ENCODE measurements at regions not wholly inside any gene's neighbourhood (a gene's known extent, or its start where the extent isn't known, plus 50 kb on each side); places are given as distances from the start of the nearest gene placed in this dataset.

GRCh38 chr3:106421426-106421825 is 552.6 kb upstream of the CBLB start:
- no peaks in the 10 kb centered on the region for H3K27me3 ChIP-seq (ENCODE audit: insufficient read depth, poor library complexity, severe bottlenecking)
- H3K4me3 ChIP-seq (replicated peaks; ENCODE audit: insufficient read depth, low read length) = no peak overlapping the region
- DNase-seq (ENCODE audit: low read depth in 1 of 2, low spot score in 1 of 2) = no peak
- TF ChIP-seq CTCF (IDR thresholded peaks at IDR 0.05; ENCODE audit: insufficient read depth, low read length) = no peak
- no peak for TF ChIP-seq GABPA (IDR thresholded peaks at IDR 0.05; ENCODE audit: low read depth)
- no peak for TF ChIP-seq POLR2AphosphoS5 (IDR thresholded peaks at IDR 0.05; ENCODE audit: low read depth)
- TF ChIP-seq REST (IDR thresholded peaks at IDR 0.05; ENCODE audit: insufficient replicate concordance, low read depth) = no peak
- TF ChIP-seq SPI1 (IDR thresholded peaks at IDR 0.05; ENCODE audit: borderline replicate concordance, low read depth) = no peak
- H3K27ac ChIP-seq (replicated peaks) = no peak overlapping the region

GRCh38 chr3:106421909-106422308 is 553.1 kb upstream of the CBLB start:
- DNase-seq (ENCODE audit: low read depth in 1 of 2, low spot score in 1 of 2) = no peak
- no peak for TF ChIP-seq CTCF (IDR thresholded peaks at IDR 0.05; ENCODE audit: insufficient read depth, low read length)
- TF ChIP-seq REST (IDR thresholded peaks at IDR 0.05; ENCODE audit: insufficient replicate concordance, low read depth) = no peak
- TF ChIP-seq SPI1 (IDR thresholded peaks at IDR 0.05; ENCODE audit: borderline replicate concordance, low read depth) = no peak
- no peak for TF ChIP-seq POLR2AphosphoS5 (IDR thresholded peaks at IDR 0.05; ENCODE audit: low read depth)
- no peak for TF ChIP-seq GABPA (IDR thresholded peaks at IDR 0.05; ENCODE audit: low read depth)
- H3K4me3 ChIP-seq (replicated peaks; ENCODE audit: insufficient read depth, low read length) = no peak overlapping the region
- no peaks in the 10 kb centered on the region for H3K27me3 ChIP-seq (ENCODE audit: insufficient read depth, poor library complexity, severe bottlenecking)
- no peak overlapping the region for H3K27ac ChIP-seq (replicated peaks)

GRCh38 chr3:106423321-106424225 is 554.8 kb upstream of the CBLB start:
- Histone ChIP-seq H3K4me3 (replicated peaks; ENCODE audit: insufficient read depth, low read length) (no peak overlapping the region), H3K27ac (replicated peaks) (no peak overlapping the region), H3K27me3 (ENCODE audit: insufficient read depth, poor library complexity, severe bottlenecking) (no peaks in the 10 kb centered on the region)
- DNase-seq (ENCODE audit: low read depth in 1 of 2, low spot score in 1 of 2) = no peak
- TF ChIP-seq SPI1 (IDR thresholded peaks at IDR 0.05; ENCODE audit: borderline replicate concordance, low read depth) (no peak), POLR2AphosphoS5 (IDR thresholded peaks at IDR 0.05; ENCODE audit: low read depth) (no peak), REST (IDR thresholded peaks at IDR 0.05; ENCODE audit: insufficient replicate concordance, low read depth) (no peak), GABPA (IDR thresholded peaks at IDR 0.05; ENCODE audit: low read depth) (no peak), CTCF (IDR thresholded peaks at IDR 0.05; ENCODE audit: insufficient read depth, low read length) (no peak)

All from HL-60 (cell line).